WTC11 (cell line): ENCODE measurements at regions not wholly inside any gene's neighbourhood (a gene's known extent, or its start where the extent isn't known, plus 50 kb on each side); places are given as distances from the start of the nearest gene placed in this dataset.

Experiments used
- ATAC-seq: fragments of 200-7000 bp; cut with Tn5 transposase; 2 replicates; pipeline ENCODE4 v1.10.0; 2021; ENCODE audit warnings: mild to moderate bottlenecking, moderate library complexity
- CTCF ChIA-PET: fragments of 300-600 bp; sonication (Branson Sonifier 250); formaldehyde crosslinking; loops from one replicate; lab custom pipeline; 2021; ENCODE audit warnings: antibody characterized with exemption; lab: Charles Lee
- POLR2A ChIA-PET: fragments of 350-600 bp; sonication (Branson Sonifier 250); formaldehyde crosslinking; loops from one replicate; lab custom pipeline; 2021; ENCODE audit warnings: antibody characterized with exemption; lab: Charles Lee
- DNase-seq: peaks from one replicate; pipeline ENCODE4 v3.0.0; 2021; ENCODE audit warnings: low spot score
- H3K27ac Mint-ChIP-seq: 2 replicates; pipeline ENCODE4 v1.8.0; 2021; ENCODE audit warnings: mixed read lengths
- H3K27me3 Mint-ChIP-seq: 2 replicates; pipeline ENCODE4 v1.8.0; 2021; ENCODE audit warnings: low read depth, mild to moderate bottlenecking, moderate library complexity, mixed read lengths
- H3K36me3 Mint-ChIP-seq: 2 replicates; pipeline ENCODE4 v1.8.0; 2021; ENCODE audit warnings: mixed read lengths
- H3K4me1 Mint-ChIP-seq: 2 replicates; pipeline ENCODE4 v1.8.0; 2022; ENCODE audit warnings: mixed read lengths
- H3K4me3 Mint-ChIP-seq: 2 replicates; pipeline ENCODE4 v1.8.0; 2021; ENCODE audit warnings: mild to moderate bottlenecking, moderate library complexity, mixed read lengths
- H3K9me3 Mint-ChIP-seq: 2 replicates; pipeline ENCODE4 v1.8.0; 2021; ENCODE audit warnings: mixed read lengths
- ATF1 ChIP-seq: sonication (generic); formaldehyde crosslinking; IDR thresholded peaks from 2 replicates; pipeline ENCODE4 v1.8.1; 2023; ENCODE audit warnings: mild to moderate bottlenecking, moderate library complexity, missing genetic modification reagents
- ATF2 ChIP-seq: sonication (generic); formaldehyde crosslinking; IDR thresholded peaks from 2 replicates; pipeline ENCODE4 v1.8.1; 2022; ENCODE audit warnings: low read depth, missing genetic modification reagents, borderline replicate concordance
- CDX4 ChIP-seq: fragments of 250-450 bp; sonication (Bioruptor Pico); IDR thresholded peaks from 2 replicates; pipeline ENCODE4 v1.9.0; 2021; ENCODE audit warnings: moderate library complexity, mild to moderate bottlenecking, inconsistent platforms, borderline replicate concordance
- E2F5 ChIP-seq: sonication (generic); formaldehyde crosslinking; IDR thresholded peaks from 2 replicates; pipeline ENCODE4 v1.8.1; 2022; ENCODE audit warnings: mild to moderate bottlenecking, moderate library complexity, missing genetic modification reagents
- ERG ChIP-seq: fragments of 250-450 bp; sonication (Bioruptor Pico); IDR thresholded peaks from 2 replicates; pipeline ENCODE4 v1.8.0; 2021; ENCODE audit warnings: mild to moderate bottlenecking
- ETV6 ChIP-seq: sonication (generic); formaldehyde crosslinking; IDR thresholded peaks from 2 replicates; pipeline ENCODE4 v1.8.1; 2022; ENCODE audit warnings: mild to moderate bottlenecking, missing genetic modification reagents
- FOXP1 ChIP-seq: sonication (generic); formaldehyde crosslinking; IDR thresholded peaks from 2 replicates; pipeline ENCODE4 v1.8.0; 2022; ENCODE audit warnings: missing genetic modification reagents, mild to moderate bottlenecking, moderate library complexity, borderline replicate concordance
- IRF2 ChIP-seq: sonication (generic); formaldehyde crosslinking; IDR thresholded peaks from 2 replicates; pipeline ENCODE4 v1.8.0; 2022; ENCODE audit warnings: low read depth, missing genetic modification reagents, borderline replicate concordance
- MAX ChIP-seq: sonication (generic); formaldehyde crosslinking; IDR thresholded peaks from 2 replicates; pipeline ENCODE4 v1.8.0; 2022; ENCODE audit warnings: mild to moderate bottlenecking, missing genetic modification reagents
- OVOL2 ChIP-seq: fragments of 250-450 bp; sonication (Bioruptor Pico); IDR thresholded peaks from 2 replicates; pipeline ENCODE4 v1.9.0; 2021; ENCODE audit warnings: mild to moderate bottlenecking, borderline replicate concordance
- PRDM15 ChIP-seq: sonication (generic); formaldehyde crosslinking; IDR thresholded peaks from 2 replicates; pipeline ENCODE4 v1.8.0; 2022; ENCODE audit warnings: missing genetic modification reagents
- SMAD4 ChIP-seq: sonication (generic); formaldehyde crosslinking; IDR thresholded peaks from 2 replicates; pipeline ENCODE4 v1.8.0; 2022; ENCODE audit warnings: mild to moderate bottlenecking, missing genetic modification reagents
- TEAD4 ChIP-seq: sonication (generic); formaldehyde crosslinking; IDR thresholded peaks from 2 replicates; pipeline ENCODE4 v1.8.0; 2022; ENCODE audit warnings: mild to moderate bottlenecking, missing genetic modification reagents
- ZBTB21 ChIP-seq: sonication (generic); formaldehyde crosslinking; IDR thresholded peaks from 2 replicates; pipeline ENCODE4 v1.8.1; 2023; ENCODE audit warnings: mild to moderate bottlenecking, missing genetic modification reagents, borderline replicate concordance
- ZNF232 ChIP-seq: sonication (generic); formaldehyde crosslinking; IDR thresholded peaks from 2 replicates; pipeline ENCODE4 v1.8.0; 2022; ENCODE audit warnings: mild to moderate bottlenecking, missing genetic modification reagents
- ZNF425 ChIP-seq: fragments of 250-450 bp; sonication (Bioruptor Pico); conservative IDR thresholded peaks from 2 replicates; pipeline ENCODE4 v1.9.0; 2021; ENCODE audit warnings: mild to moderate bottlenecking
- ZNF512 ChIP-seq: sonication (generic); formaldehyde crosslinking; IDR thresholded peaks from 2 replicates; pipeline ENCODE4 v1.8.1; 2022; ENCODE audit warnings: missing genetic modification reagents, borderline replicate concordance
- ZSCAN18 ChIP-seq: fragments of 250-450 bp; sonication (Bioruptor Pico); IDR thresholded peaks from 2 replicates; pipeline ENCODE4 v2.1.2; 2022; ENCODE audit warnings: mild to moderate bottlenecking, moderate library complexity

- no peak for TF ChIP-seq ZNF425 (CRISPR knock-in tag)
- TF ChIP-seq, all 79 proteins: peak for 0
These were observed 725.7 kb upstream of the GOT2 start (continued) for GRCh38 chr16:59459806-59460205.

GRCh38 chr16:59455497-59455896 is 721.4 kb upstream of the GOT2 start:
- no peak for ATAC-seq

More at GRCh38 chr16:59455497-59455896, 721.4 kb upstream of the GOT2 start:
- no peak for DNase-seq
- H3K4me1 Mint-ChIP-seq: no peaks in the 10 kb centered on the region
- peaks cover 3% of the 10 kb centered on the region; the same call in 1 of the 2 replicates for H3K36me3 Mint-ChIP-seq
- peaks cover 12% of the 10 kb centered on the region for H3K9me3 Mint-ChIP-seq
- H3K4me3 Mint-ChIP-seq: no peak overlapping the region
- ChIA-PET POLR2A (interaction anchor here (0.6 kb wide), 1 partner anchor 20 kb away, joined by 3 read pairs; no protein-coding TSS in a partner anchor), CTCF (no interaction called here)
- TF ChIP-seq ZNF232 (CRISPR knock-in tag): no peak
- no peak for TF ChIP-seq TEAD4 (CRISPR knock-in tag)
- TF ChIP-seq ATF1: no peak
- TF ChIP-seq ZNF512 (CRISPR knock-in tag): no peak
- TF ChIP-seq IRF2: no peak
- no peak for TF ChIP-seq E2F5 (CRISPR knock-in tag)
- TF ChIP-seq CDX4 (CRISPR knock-in tag): no peak
- TF ChIP-seq ETV6: no peak
- TF ChIP-seq SMAD4 (CRISPR knock-in tag): no peak
- no peak for TF ChIP-seq OVOL2
- no peak for TF ChIP-seq ERG
- no peak for TF ChIP-seq MAX (CRISPR knock-in tag)
- TF ChIP-seq PRDM15 (CRISPR knock-in tag): no peak
- TF ChIP-seq ZBTB21: no peak
- TF ChIP-seq ZSCAN18 (CRISPR knock-in tag): no peak
- TF ChIP-seq FOXP1: no peak
- TF ChIP-seq ATF2 (CRISPR knock-in tag): no peak
- no peak overlapping the region for H3K27ac Mint-ChIP-seq
- H3K27me3 Mint-ChIP-seq: no peaks in the 10 kb centered on the region
